IMR-90 (cell line): ENCODE measurements at regions not wholly inside any gene's neighbourhood (a gene's known extent, or its start where the extent isn't known, plus 50 kb on each side); places are given as distances from the start of the nearest gene placed in this dataset.

Source experiments
- ATAC-seq: fragments of 200-7000 bp; cut with Tn5 transposase; 2 replicates; pipeline ENCODE4 v1.9.1; 2020; ENCODE audit warnings: low read depth, mild to moderate bottlenecking, moderate library complexity
- BruUV-seq: library from RNA; stranded (reverse); fragments of 400-500 nt; replicated peaks from 2 replicates; lab custom pipeline; 2021; lab: Mats Ljungman, UMichigan
- CTCF ChIA-PET: fragments of 300-600 bp; formaldehyde crosslinking; extraction: SDS; loops from one replicate; lab custom pipeline; 2021; ENCODE audit warnings: antibody characterized with exemption; lab: Yijun Ruan, JAX
- POLR2A ChIA-PET: fragments of 300-600 bp; sonication (Branson Sonifier 250); formaldehyde crosslinking; loops from one replicate; lab custom pipeline; 2022; ENCODE audit warnings: antibody characterized with exemption; ENCODE audit not compliant: unreplicated experiment; lab: Charles Lee
- DNase-seq: peaks from one replicate; pipeline ENCODE4 v3.0.0; 2013
- H2AFZ ChIP-seq: replicated peaks from 2 replicates; pipeline ENCODE3; 2013; ENCODE audit warnings: low read length, mild to moderate bottlenecking; ENCODE audit not compliant: poor library complexity
- H2AK5ac ChIP-seq: 2 replicates; pipeline ENCODE4 v1.6.1; 2013; ENCODE audit warnings: low read depth, low read length, inconsistent platforms
- H2AK9ac ChIP-seq: replicated peaks from 2 replicates; pipeline ENCODE3; 2013; ENCODE audit warnings: mild to moderate bottlenecking, low read depth, low read length, moderate library complexity; ENCODE audit not compliant: poor library complexity
- H2BK120ac ChIP-seq: 2 replicates; pipeline ENCODE4 v1.6.1; 2013; ENCODE audit warnings: low read depth, low read length, inconsistent platforms
- H2BK15ac ChIP-seq: 3 replicates; pipeline ENCODE4 v1.6.1; 2013; ENCODE audit warnings: low read depth, low read length, inconsistent platforms
- H2BK20ac ChIP-seq: 2 replicates; pipeline ENCODE4 v1.6.1; 2013; ENCODE audit warnings: low read depth, mild to moderate bottlenecking, inconsistent platforms, low read length, moderate library complexity
- H2BK5ac ChIP-seq: 2 replicates; pipeline ENCODE4 v1.6.1; 2013; ENCODE audit warnings: mild to moderate bottlenecking, low read depth, low read length, inconsistent platforms; ENCODE audit not compliant: poor library complexity, severe bottlenecking
- H3K14ac ChIP-seq: replicated peaks from 2 replicates; pipeline ENCODE4 v1.6.1; 2013; ENCODE audit warnings: low read depth, low read length, inconsistent platforms
- H3K18ac ChIP-seq: 2 replicates; pipeline ENCODE4 v1.6.1; 2013; ENCODE audit warnings: low read depth, low read length, control low read depth
- H3K23ac ChIP-seq: 2 replicates; pipeline ENCODE4 v1.6.1; 2013; ENCODE audit warnings: low read depth, low read length, inconsistent platforms
- H3K27ac ChIP-seq: 2 replicates; pipeline ENCODE4 v1.5.1; 2013; ENCODE audit warnings: mild to moderate bottlenecking, control low read depth, low read length; ENCODE audit not compliant: insufficient read depth
- H3K27me3 ChIP-seq: 2 replicates; pipeline ENCODE4 v1.6.1; 2013; ENCODE audit warnings: low read length; ENCODE audit not compliant: control insufficient read depth, insufficient read depth
- H3K36me3 ChIP-seq: 2 replicates; pipeline ENCODE4 v1.6.1; 2013; ENCODE audit warnings: low read length, mixed read lengths; ENCODE audit not compliant: control insufficient read depth, insufficient read depth
- H3K4ac ChIP-seq: 2 replicates; pipeline ENCODE4 v1.6.1; 2013; ENCODE audit warnings: low read depth, low read length, inconsistent platforms
- H3K4me1 ChIP-seq: 2 replicates; pipeline ENCODE4 v1.6.1; 2013; ENCODE audit warnings: low read length, mixed read lengths; ENCODE audit not compliant: control insufficient read depth, insufficient read depth
- H3K4me2 ChIP-seq: 2 replicates; pipeline ENCODE4 v1.6.1; 2013; ENCODE audit warnings: low read depth, mild to moderate bottlenecking, control low read depth, low read length, moderate library complexity
- H3K4me3 ChIP-seq: 2 replicates; pipeline ENCODE4 v1.5.1; 2013; ENCODE audit warnings: low read depth, mild to moderate bottlenecking, control low read depth, low read length, moderate library complexity; ENCODE audit not compliant: insufficient read depth
- H3K56ac ChIP-seq: 2 replicates; pipeline ENCODE4 v1.6.1; 2013; ENCODE audit warnings: low read length, inconsistent platforms; ENCODE audit not compliant: insufficient read depth; ENCODE audit errors: extremely low read depth
- H3K79me1 ChIP-seq, 2 experiments: 2 replicates each; pipeline ENCODE4 v1.6.1; 2013; ENCODE audit warnings: low read length in 2 of 2, inconsistent platforms in 1 of 2, low read depth in 1 of 2
- H3K9ac ChIP-seq: 2 replicates; pipeline ENCODE4 v1.6.1; 2013; ENCODE audit warnings: low read depth, low read length, control low read depth
- H3K9me1 ChIP-seq: 2 replicates; pipeline ENCODE4 v1.6.1; 2013; ENCODE audit warnings: low read length, inconsistent platforms; ENCODE audit not compliant: insufficient read depth
- H3K9me3 ChIP-seq: 2 replicates; pipeline ENCODE4 v1.6.1; 2013; ENCODE audit warnings: low read length; ENCODE audit not compliant: control insufficient read depth, insufficient read depth
- H4K20me1 ChIP-seq: 2 replicates; pipeline ENCODE4 v1.6.1; 2013; ENCODE audit warnings: low read length, inconsistent platforms; ENCODE audit not compliant: insufficient read depth
- H4K5ac ChIP-seq: 2 replicates; pipeline ENCODE4 v1.6.1; 2013; ENCODE audit warnings: mild to moderate bottlenecking, low read depth, low read length, control low read depth
- H4K8ac ChIP-seq, 2 experiments: 2 replicates each; pipeline ENCODE4 v1.6.1; 2013; ENCODE audit warnings: low read depth in 2 of 2, low read length in 2 of 2, control low read depth in 1 of 2, inconsistent platforms in 1 of 2
- H4K91ac ChIP-seq: 2 replicates; pipeline ENCODE4 v1.6.1; 2013; ENCODE audit warnings: low read depth, low read length, inconsistent platforms; ENCODE audit not compliant: insufficient read depth
- BHLHE40 ChIP-seq: fragments of 150-350 bp; IDR thresholded peaks from 2 replicates; pipeline ENCODE4 v1.6.1; 2016; ENCODE audit warnings: mild to moderate bottlenecking, low read depth, low read length
- CHD1 ChIP-seq: IDR thresholded peaks from 2 replicates; pipeline ENCODE4 v1.6.1; 2012; ENCODE audit warnings: low read depth, low read length, improper control_type of control experiment
- FOS ChIP-seq: fragments of 150-350 bp; IDR thresholded peaks from 2 replicates; pipeline ENCODE4 v1.6.1; 2016; ENCODE audit warnings: low read depth, low read length
- MAFK ChIP-seq: IDR thresholded peaks from 2 replicates; pipeline ENCODE4 v1.6.1; 2012; ENCODE audit warnings: low read depth, low read length, improper control_type of control experiment
- MAZ ChIP-seq: IDR thresholded peaks from 2 replicates; pipeline ENCODE4 v1.6.1; 2012; ENCODE audit warnings: low read depth, mild to moderate bottlenecking, low read length, improper control_type of control experiment, moderate library complexity, borderline replicate concordance
- POLR2A ChIP-seq: IDR thresholded peaks from 2 replicates; pipeline ENCODE4 v1.6.1; 2012; ENCODE audit warnings: mild to moderate bottlenecking, low read depth, low read length
- RAD21 ChIP-seq: IDR thresholded peaks from 2 replicates; pipeline ENCODE4 v1.6.1; 2012; ENCODE audit warnings: low read length, improper control_type of control experiment
- RCOR1 ChIP-seq: IDR thresholded peaks from 2 replicates; pipeline ENCODE4 v1.6.1; 2012; ENCODE audit warnings: mild to moderate bottlenecking, low read length, improper control_type of control experiment; ENCODE audit not compliant: insufficient replicate concordance
- RFX5 ChIP-seq: IDR thresholded peaks from 2 replicates; pipeline ENCODE4 v1.8.0; 2012; ENCODE audit warnings: low read depth, mild to moderate bottlenecking, low read length, moderate library complexity
- SMC3 ChIP-seq: fragments of 150-350 bp; IDR thresholded peaks from 2 replicates; pipeline ENCODE4 v1.6.1; 2016; ENCODE audit warnings: low read depth, mild to moderate bottlenecking, antibody characterized with exemption, low read length, moderate library complexity
- WGBS, 2 experiments: methylation state at CpG; one replicate each; pipeline versions ENCODE4 v1.1.5 to v1.1.7; 2013; ENCODE audit warnings: missing lambda C conversion rate in 2 of 2; ENCODE audit not compliant: insufficient read length in 1 of 2; ENCODE audit errors: extremely low coverage in 2 of 2; 5-methylcytosine and 5-hydroxymethylcytosine counted together
- dilution Hi-C: fragments of 300-500 bp; cut with HindIII; formaldehyde crosslinking; loops from one replicate; pipeline ENCODE4 v1.14.3; 2018; ENCODE audit warnings: low sequenced_read_pairs; ENCODE audit not compliant: unreplicated experiment
- in situ Hi-C: fragments of 300-500 bp; cut with MboI; formaldehyde crosslinking; loops from 3 replicates; pipeline ENCODE4 v1.14.3; 2019; ENCODE audit warnings: low sequenced_read_pairs, inconsistent platforms, mixed read lengths
- intact Hi-C: fragments of 100-400 bp; cut with micrococcal nuclease; formaldehyde crosslinking; loops from 2 replicates; pipeline ENCODE4 v1.10.0; 2022

DNA sequence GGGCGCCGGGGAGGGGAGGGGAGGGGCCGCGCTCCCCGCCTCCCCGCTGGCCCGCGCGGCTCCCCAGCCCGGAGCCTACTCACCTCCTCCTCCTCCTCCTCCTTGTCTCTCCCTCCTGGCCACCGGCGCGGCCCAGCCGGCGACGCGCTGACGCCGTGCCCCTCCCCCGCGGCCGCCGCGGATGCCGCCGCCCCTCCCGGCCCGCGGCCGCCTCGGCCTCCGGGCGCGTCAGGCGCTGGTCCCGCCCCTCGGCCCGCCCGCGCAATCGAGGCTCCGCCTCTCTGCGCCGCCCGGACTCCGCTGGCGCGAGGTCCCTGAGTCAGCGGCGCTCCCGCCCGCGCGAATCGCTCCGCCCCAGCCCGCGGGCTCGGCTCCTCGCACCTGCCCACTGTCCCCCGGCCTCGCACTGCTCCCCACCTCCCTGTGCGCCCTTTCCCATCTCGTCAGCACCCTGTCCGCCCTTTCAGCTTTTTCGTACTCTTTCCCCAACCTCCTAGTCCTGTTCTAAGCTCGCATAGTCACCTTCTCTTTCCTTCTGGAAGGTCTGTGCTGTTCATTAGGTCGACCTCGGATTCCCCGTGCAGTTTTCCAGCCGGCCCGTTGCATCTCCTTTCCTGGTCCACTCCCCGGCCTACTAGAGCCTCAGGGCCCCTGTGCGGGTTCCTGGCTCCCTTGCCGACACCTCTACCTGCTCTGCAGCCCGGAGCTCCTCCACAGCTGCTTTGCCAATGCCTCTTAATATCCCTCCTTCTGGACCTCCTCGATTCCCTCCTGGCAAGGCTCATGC, 187.4 kb downstream of the ZEB2 start:
- POLR2A ChIA-PET: interaction anchor here (0.6 kb wide), 1 partner anchor 41 kb away, joined by 3 read pairs; no protein-coding TSS in a partner anchor
- no peak for TF ChIP-seq RFX5
- peak; percentile 63; the same call in 1 of the 2 replicates for TF ChIP-seq POLR2A
- no peak for TF ChIP-seq CHD1
- TF ChIP-seq MAFK: peak; percentile 17; the same call in 1 of the 2 replicates
- no peak for TF ChIP-seq FOS
- no peak for TF ChIP-seq SMC3
- TF ChIP-seq RCOR1: no peak
- peak; percentile 2 for TF ChIP-seq RAD21
- peak; percentile 98 for TF ChIP-seq MAZ
- no peak for TF ChIP-seq BHLHE40
- dilution Hi-C loops (no loop called here), intact Hi-C loops (loop anchor here (2.0 to 5.0 kb wide), 7 partner anchors 60 to 820 kb away; no protein-coding TSS in a partner anchor), in situ Hi-C loops (loop anchor here (10.0 kb wide), 1 partner anchor 182 kb away; no protein-coding TSS in a partner anchor)
- CTCF ChIA-PET: no interaction called here
- Histone ChIP-seq H3K18ac (peak overlapping the region; percentile 51; the same call in 1 of the 2 replicates), H3K4me1 (no peaks in the 10 kb centered on the region), H4K5ac (no peak overlapping the region), H3K9me1 (no peaks in the 10 kb centered on the region), H3K27me3 (no peaks in the 10 kb centered on the region), H3K27ac (no peak overlapping the region; the same call in 1 of the 2 replicates), H2BK15ac (peak overlapping the region; percentile 40; the same call in 1 of the 3 replicates), H4K8ac (peak overlapping the region; percentile 29 to 88; a peak in 3 of 4 replicates), H4K20me1 (no peaks in the 10 kb centered on the region), H3K36me3 (no peaks in the 10 kb centered on the region), H3K4me3 (peak overlapping the region; percentile 87), H3K56ac (no peak overlapping the region), H3K23ac (0 out of 2 replicates have a peak overlapping the region, but pooled peaks have one; percentile 0), H2BK5ac (peak overlapping the region; percentile 35), H2AFZ (peak overlapping the region; percentile 94), H3K9me3 (no peaks in the 10 kb centered on the region), H2BK120ac (peak overlapping the region; percentile 83), H4K91ac (peak overlapping the region; percentile 63), H2AK9ac (no peak overlapping the region), H2BK20ac (peak overlapping the region; percentile 47; the same call in 1 of the 2 replicates), H3K9ac (peak overlapping the region; percentile 65), H2AK5ac (no peak overlapping the region), H3K79me1 (peaks cover 14 to 19% of the 10 kb centered on the region in 2 experiments), H3K14ac (0 out of 2 replicates have a peak overlapping the region, but pooled peaks have one; percentile 7), H3K4ac (peak overlapping the region; percentile 42; the same call in 1 of the 2 replicates), H3K4me2 (peak overlapping the region; percentile 93)
- no TSS peak for BruUV-seq
- 4% methylated on average over 44 of the region's 77 CpGs; no CpG with 5 or more reads in 1 of the 2 experiments for WGBS, 2 experiments
- DNase-seq (peak; percentile 83), ATAC-seq (peak; percentile 96)
